ENCODE measurements at regions not wholly inside any gene's neighbourhood (a gene's known extent, or its start where the extent isn't known, plus 50 kb on each side); places are given as distances from the start of the nearest gene placed in this dataset.

DNA sequence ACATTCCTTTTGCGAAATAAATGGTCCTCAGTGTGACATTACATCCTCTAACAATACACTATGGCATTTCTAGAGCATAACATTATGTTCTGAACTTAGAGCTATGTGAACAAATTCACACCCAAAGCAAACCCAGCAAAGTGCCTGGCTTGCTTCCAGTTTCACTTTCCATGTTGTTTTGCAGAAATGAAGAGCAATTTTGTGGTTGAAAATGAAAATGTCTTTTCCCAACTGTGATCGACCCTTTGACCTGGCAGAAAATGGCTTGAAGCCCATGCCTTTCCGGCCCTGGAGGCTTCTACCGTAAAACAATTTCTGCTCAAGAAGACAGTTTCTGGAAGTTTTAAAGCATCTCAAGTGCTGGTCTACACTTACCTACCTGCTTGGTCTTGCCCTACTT, 344.7 kb upstream of the RGMB start:
- no peak for TF ChIP-seq EZH2 (IDR thresholded peaks at IDR 0.05; ENCODE audit: borderline replicate concordance, insufficient read depth, low read depth, low read length, poor library complexity, severe bottlenecking)
- TF ChIP-seq, protein P1, sequence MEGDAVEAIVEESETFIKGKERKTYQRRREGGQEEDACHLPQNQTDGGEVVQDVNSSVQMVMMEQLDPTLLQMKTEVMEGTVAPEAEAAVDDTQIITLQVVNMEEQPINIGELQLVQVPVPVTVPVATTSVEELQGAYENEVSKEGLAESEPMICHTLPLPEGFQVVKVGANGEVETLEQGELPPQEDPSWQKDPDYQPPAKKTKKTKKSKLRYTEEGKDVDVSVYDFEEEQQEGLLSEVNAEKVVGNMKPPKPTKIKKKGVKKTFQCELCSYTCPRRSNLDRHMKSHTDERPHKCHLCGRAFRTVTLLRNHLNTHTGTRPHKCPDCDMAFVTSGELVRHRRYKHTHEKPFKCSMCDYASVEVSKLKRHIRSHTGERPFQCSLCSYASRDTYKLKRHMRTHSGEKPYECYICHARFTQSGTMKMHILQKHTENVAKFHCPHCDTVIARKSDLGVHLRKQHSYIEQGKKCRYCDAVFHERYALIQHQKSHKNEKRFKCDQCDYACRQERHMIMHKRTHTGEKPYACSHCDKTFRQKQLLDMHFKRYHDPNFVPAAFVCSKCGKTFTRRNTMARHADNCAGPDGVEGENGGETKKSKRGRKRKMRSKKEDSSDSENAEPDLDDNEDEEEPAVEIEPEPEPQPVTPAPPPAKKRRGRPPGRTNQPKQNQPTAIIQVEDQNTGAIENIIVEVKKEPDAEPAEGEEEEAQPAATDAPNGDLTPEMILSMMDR (IDR thresholded peaks at IDR 0.05): no peak
